HepG2 (cell line): ENCODE measurements at regions not wholly inside any gene's neighbourhood (a gene's known extent, or its start where the extent isn't known, plus 50 kb on each side); places are given as distances from the start of the nearest gene placed in this dataset.
A peak's percentile ranks its signal among the peaks of the same experiment; 100 is the strongest.

Source experiments
- ATAC-seq: fragments of 200-7000 bp; cut with Tn5 transposase; 3 replicates; pipeline ENCODE4 v1.9.1; 2020; ENCODE audit warnings: mild to moderate bottlenecking, moderate library complexity
- BruUV-seq: library from RNA; stranded (reverse); fragments of 400-500 nt; replicated peaks from 2 replicates; lab custom pipeline; 2021; lab: Mats Ljungman, UMichigan
- CTCF ChIA-PET: fragments of 300-600 bp; formaldehyde crosslinking; extraction: SDS; loops from one replicate; lab custom pipeline; 2021; ENCODE audit warnings: low total read pairs, inconsistent platforms, low intra/inter-chr PET ratio; lab: Yijun Ruan, JAX
- POLR2A ChIA-PET: fragments of 350-600 bp; sonication (Branson Sonifier 250); formaldehyde crosslinking; loops from one replicate; lab custom pipeline; 2020; ENCODE audit warnings: antibody characterized with exemption, inconsistent platforms; lab: Yijun Ruan, JAX
- DNase-seq: peaks from one replicate; pipeline ENCODE4 v3.0.0-alpha.2; 2015; ENCODE audit warnings: low spot score
- FAIRE-seq: peaks from 3 replicates; lab custom pipeline; 2011; peaks lifted over from hg19 to GRCh38; lab: Jason Lieb, UNC
- H2AFZ ChIP-seq: one replicate; pipeline ENCODE4 v1.6.1; 2011; ENCODE audit warnings: low read length, inconsistent platforms
- H3K27ac ChIP-seq: fragments of 300-600 bp; 3 replicates; pipeline ENCODE4 v1.8.0; 2011; ENCODE audit warnings: mixed run types, mild to moderate bottlenecking, mixed read lengths, low read length, inconsistent platforms; ENCODE audit not compliant: insufficient read depth; ENCODE audit errors: extremely low read length
- H3K27me3 ChIP-seq, 2 experiments: fragments of 200-600 bp in 1 of 2; 2 replicates in 1 of 2; 3 replicates in 1 of 2; pipeline versions ENCODE4 v1.6.0 to v1.8.0; 2011; ENCODE audit warnings: low read length in 2 of 2, mild to moderate bottlenecking in 2 of 2, moderate library complexity in 2 of 2, inconsistent platforms in 1 of 2; ENCODE audit not compliant: insufficient read depth in 2 of 2, control insufficient read depth in 1 of 2
- H3K36me3 ChIP-seq, 2 experiments: fragments of 200-600 bp in 1 of 2; replicated peaks in 1 of 2; 2 replicates in 1 of 2; 3 replicates in 1 of 2; pipeline versions ENCODE4 v1.5.1 to v1.8.0; 2011; ENCODE audit warnings: low read length in 2 of 2, inconsistent platforms in 1 of 2; ENCODE audit not compliant: insufficient read depth in 2 of 2, control insufficient read depth in 1 of 2
- H3K4me1 ChIP-seq: 2 replicates; pipeline ENCODE4 v1.5.1; 2012; ENCODE audit warnings: low read length, inconsistent platforms; ENCODE audit not compliant: insufficient read depth
- H3K4me2 ChIP-seq: 2 replicates; pipeline ENCODE4 v1.6.0; 2011; ENCODE audit warnings: low read depth, low read length, inconsistent platforms
- H3K4me3 ChIP-seq, 3 experiments: fragments of 200-600 bp in 1 of 3; sonication (generic), shearing (Covaris generic) in 1 of 3; replicated peaks in 1 of 3; 2 replicates each; pipeline ENCODE4 v1.5.1; 2011 to 2016; ENCODE audit warnings: low read length in 3 of 3, inconsistent platforms in 2 of 3, low read depth in 2 of 3, mild to moderate bottlenecking in 2 of 3, control low read depth in 1 of 3, mixed read lengths in 1 of 3; ENCODE audit not compliant: insufficient read depth in 1 of 3
- H3K79me2 ChIP-seq: one replicate; pipeline ENCODE4 v1.6.1; 2011; ENCODE audit warnings: low read length, inconsistent platforms; ENCODE audit not compliant: insufficient read depth
- H3K9ac ChIP-seq: 2 replicates; pipeline ENCODE4 v1.6.0; 2011; ENCODE audit warnings: mild to moderate bottlenecking, low read depth, low read length, inconsistent platforms; ENCODE audit not compliant: insufficient read depth
- H3K9me3 ChIP-seq: 2 replicates; pipeline ENCODE4 v1.5.1; 2012; ENCODE audit warnings: mild to moderate bottlenecking, low read length
- H4K20me1 ChIP-seq: 2 replicates; pipeline ENCODE4 v1.6.0; 2011; ENCODE audit warnings: inconsistent platforms, mild to moderate bottlenecking, low read length, moderate library complexity; ENCODE audit not compliant: insufficient read depth
- ZNF430 ChIP-seq: sonication (generic); formaldehyde crosslinking; IDR thresholded peaks from 2 replicates; pipeline ENCODE4 v1.9.0; 2021; ENCODE audit warnings: mild to moderate bottlenecking, missing genetic modification reagents
- ZNF709 ChIP-seq: sonication (generic); formaldehyde crosslinking; IDR thresholded peaks from 2 replicates; pipeline ENCODE4 v1.5.0; 2020; ENCODE audit warnings: mild to moderate bottlenecking, missing genetic modification reagents
- WGBS: methylation state at CpG from one replicate; pipeline ENCODE4 v1.1.6; 2017; ENCODE audit warnings: low lambda C conversion rate; 5-methylcytosine and 5-hydroxymethylcytosine counted together
- in situ Hi-C: cut with HindIII; loops from 2 replicates; pipeline ENCODE4 v1.10.0; 2017; ENCODE audit warnings: low pct_unique_long_range_greater_than_20kb; ENCODE audit not compliant: extremely low pct_ligation_motif_present
- intact Hi-C: fragments of 100-400 bp; cut with micrococcal nuclease; formaldehyde crosslinking; loops from one replicate; pipeline ENCODE4 v1.10.0; 2022; ENCODE audit not compliant: unreplicated experiment
- TF ChIP-seq, protein P1 (sequence below): fragments of 450-650 bp; IDR thresholded peaks from 2 replicates; pipeline ENCODE4 v1.6.1; 2016

GRCh38 chr6:169380493-169380892 is 126.8 kb upstream of the THBS2 start:
- no peak for FAIRE-seq
- in situ Hi-C loops = no loop called here

GRCh38 chr6:169379495-169380070 is 125.9 kb upstream of the THBS2 start:
- H3K79me2 ChIP-seq = no peaks in the 10 kb centered on the region
- BruUV-seq = no TSS peak
- H4K20me1 ChIP-seq = no peaks in the 10 kb centered on the region
- intact Hi-C loops = no loop called here
- 29% methylated on average over 16 of the region's 18 CpGs for WGBS
- no peak overlapping the region for H3K4me2 ChIP-seq
- no peaks in the 10 kb centered on the region for H3K4me1 ChIP-seq
- CTCF ChIA-PET = no interaction called here
- H3K27ac ChIP-seq = no peak overlapping the region
- no peak overlapping the region for H3K4me3 ChIP-seq
- H3K27me3 ChIP-seq = peaks cover 1 to 11% of the 10 kb centered on the region in 2 experiments; a peak in 3 of 5 replicates
- FAIRE-seq (no peak), DNase-seq (no peak), ATAC-seq (0 out of 3 replicates have a peak, but pooled peaks have one; percentile 26)
- no peak overlapping the region for H3K9ac ChIP-seq
- H2AFZ ChIP-seq = no peak overlapping the region
- H3K36me3 ChIP-seq = no peaks in the 10 kb centered on the region
- POLR2A ChIA-PET = no interaction called here
- H3K9me3 ChIP-seq = peaks cover 11% of the 10 kb centered on the region
- no peak for TF ChIP-seq ZNF430
- TF ChIP-seq, protein P1, sequence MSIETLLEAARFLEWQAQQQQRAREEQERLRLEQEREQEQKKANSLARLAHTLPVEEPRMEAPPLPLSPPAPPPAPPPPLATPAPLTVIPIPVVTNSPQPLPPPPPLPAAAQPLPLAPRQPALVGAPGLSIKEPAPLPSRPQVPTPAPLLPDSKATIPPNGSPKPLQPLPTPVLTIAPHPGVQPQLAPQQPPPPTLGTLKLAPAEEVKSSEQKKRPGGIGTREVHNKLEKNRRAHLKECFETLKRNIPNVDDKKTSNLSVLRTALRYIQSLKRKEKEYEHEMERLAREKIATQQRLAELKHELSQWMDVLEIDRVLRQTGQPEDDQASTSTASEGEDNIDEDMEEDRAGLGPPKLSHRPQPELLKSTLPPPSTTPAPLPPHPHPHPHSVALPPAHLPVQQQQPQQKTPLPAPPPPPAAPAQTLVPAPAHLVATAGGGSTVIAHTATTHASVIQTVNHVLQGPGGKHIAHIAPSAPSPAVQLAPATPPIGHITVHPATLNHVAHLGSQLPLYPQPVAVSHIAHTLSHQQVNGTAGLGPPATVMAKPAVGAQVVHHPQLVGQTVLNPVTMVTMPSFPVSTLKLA = peak; percentile 51
- in situ Hi-C loops = no loop called here

More at GRCh38 chr6:169380493-169380892, 126.8 kb upstream of the THBS2 start:
- ChIA-PET POLR2A (no interaction called here), CTCF (no interaction called here)
- DNase-seq = no peak
- H3K9me3 ChIP-seq = peaks cover 6% of the 10 kb centered on the region
- H4K20me1 ChIP-seq = no peaks in the 10 kb centered on the region
- H3K27me3 ChIP-seq = peaks cover 1 to 14% of the 10 kb centered on the region in 2 experiments; a peak in 3 of 5 replicates
- no peaks in the 10 kb centered on the region for H3K4me1 ChIP-seq
- H3K4me3 ChIP-seq = no peak overlapping the region
- H3K27ac ChIP-seq = no peak overlapping the region
- no peaks in the 10 kb centered on the region for H3K79me2 ChIP-seq
- no peaks in the 10 kb centered on the region for H3K36me3 ChIP-seq
- intact Hi-C loops = no loop called here
- H2AFZ ChIP-seq = no peak overlapping the region
- WGBS = 18% methylated on average over 8 of the region's 8 CpGs
- no TSS peak for BruUV-seq
- no peak for TF ChIP-seq ZNF709
- TF ChIP-seq, protein P1 = peak; percentile 29; the same call in 1 of the 2 replicates
- TF ChIP-seq, all 625 proteins: peak for 1
- no peak for ATAC-seq
- Histone ChIP-seq H3K9ac (no peak overlapping the region), H3K4me2 (no peak overlapping the region)
